GM18858 (cell line): ENCODE measurements at regions not wholly inside any gene's neighbourhood (a gene's known extent, or its start where the extent isn't known, plus 50 kb on each side); places are given as distances from the start of the nearest gene placed in this dataset.
"Not testable (repeated sequence)": the region's sequence is repeated elsewhere in the genome, so short reads cannot be mapped to it uniquely, and the experiment has no call there.

Source experiments
- ATAC-seq: cut with Tn5 transposase; IDR thresholded peaks from one replicate; pipeline ENCODE4 v1.9.1; 2021; ENCODE audit not compliant: unreplicated experiment

DNA sequence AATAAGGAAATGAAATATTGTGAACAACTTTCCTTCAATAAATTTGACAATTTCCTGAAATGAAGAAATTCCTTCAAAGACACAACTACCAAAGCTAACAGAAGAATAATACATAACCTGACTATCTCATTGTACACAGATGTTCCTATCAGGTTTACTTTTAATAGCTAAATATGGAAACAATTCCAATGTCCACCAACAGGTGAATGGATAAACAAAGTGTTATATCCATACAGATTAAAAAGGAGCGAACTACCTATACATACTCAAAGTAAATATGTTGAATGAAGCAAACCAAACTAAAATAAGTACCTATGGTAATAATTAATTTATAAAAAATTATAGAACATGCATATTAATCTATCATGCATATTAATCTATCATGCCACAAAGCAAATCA, 554.9 kb downstream of the PPP4R3C start:
- no peak for ATAC-seq

DNA sequence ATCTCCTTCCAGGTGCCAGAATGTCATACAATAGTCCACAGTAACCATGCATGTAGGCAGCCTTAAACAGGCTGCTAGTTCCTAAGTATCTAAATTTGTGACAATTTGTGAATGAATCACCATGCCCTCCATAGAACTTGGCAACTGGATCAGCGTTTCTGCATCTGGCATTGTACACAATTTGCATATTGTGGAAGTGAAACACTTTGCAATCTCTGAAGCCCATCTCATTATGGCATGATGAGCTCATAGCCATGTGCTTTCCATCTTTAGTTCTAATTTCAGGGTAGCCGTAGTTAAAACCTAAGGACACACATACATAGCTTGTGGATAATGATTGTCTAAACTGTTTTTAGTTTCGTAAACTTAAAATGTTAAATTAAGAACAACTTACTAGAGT, 573.6 kb downstream of the PPP4R3C start:
- ATAC-seq = peak; percentile 51

DNA sequence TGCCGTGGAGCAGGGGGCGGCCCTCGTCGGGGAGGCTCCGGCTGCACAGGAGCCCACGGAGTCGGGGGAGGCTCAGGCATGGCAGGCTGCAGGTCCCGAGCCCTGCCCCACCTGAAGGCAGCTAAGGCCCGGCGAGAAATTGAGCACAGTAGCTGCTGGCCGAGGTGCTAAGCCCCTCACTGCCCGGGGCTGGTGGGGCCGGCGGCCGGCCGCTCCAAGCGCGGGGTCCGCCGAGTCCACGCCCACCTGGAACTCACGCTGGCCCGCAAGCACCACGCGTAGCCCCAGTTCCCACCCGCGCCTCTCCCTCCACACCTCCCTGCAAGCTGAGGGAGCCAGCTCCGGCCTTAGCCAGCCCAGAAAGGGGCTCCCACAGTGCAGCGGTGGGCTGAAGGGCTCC, 589.4 kb downstream of the PPP4R3C start:
- no peak for ATAC-seq

- no peak for ATAC-seq
Observed at GRCh38 chrX:26871967-26872366, 591.2 kb downstream of the PPP4R3C start.

DNA sequence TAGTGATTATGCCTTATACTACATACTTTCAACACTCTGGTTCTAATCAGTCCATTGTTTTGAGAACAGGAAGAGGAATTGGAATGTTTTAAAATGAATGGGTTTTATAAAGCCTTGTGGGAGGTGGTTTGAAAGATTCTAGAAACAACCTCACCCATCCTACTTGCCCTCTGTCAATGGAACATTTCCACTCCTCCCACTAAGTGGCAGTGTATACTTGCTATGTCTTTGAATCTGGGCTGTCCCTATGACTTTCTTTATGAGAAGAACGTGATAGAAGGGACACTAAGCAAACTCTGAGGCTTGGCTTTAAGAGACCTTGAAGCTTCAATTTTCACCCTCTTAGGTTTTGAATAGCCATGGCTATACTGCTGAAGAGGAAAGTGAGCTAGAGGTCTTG, 611.2 kb downstream of the PPP4R3C start:
- no peak for ATAC-seq

DNA sequence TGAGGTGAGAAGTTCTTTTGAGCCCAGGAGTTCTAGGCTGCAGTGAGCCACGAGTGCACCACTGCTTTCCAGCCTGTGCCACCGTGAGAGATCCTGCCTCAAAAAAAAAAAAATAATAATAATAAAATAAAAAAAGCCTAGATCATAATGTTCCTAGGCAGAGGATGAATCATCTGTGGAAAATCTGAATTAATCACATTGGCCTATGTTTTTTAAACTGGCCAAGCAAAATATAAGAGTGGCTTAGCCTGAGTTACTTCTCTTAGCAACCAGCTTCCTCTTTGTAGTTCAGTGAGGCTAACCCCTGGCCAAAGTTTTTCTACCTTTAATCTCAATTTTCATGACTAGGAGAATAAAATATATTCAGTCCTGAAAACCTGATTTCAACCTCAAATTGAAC, 614.6 kb downstream of the PPP4R3C start:
- ATAC-seq = no peak

GRCh38 chrX:26845056-26845455, 618.1 kb downstream of the PPP4R3C start:
- ATAC-seq = no peak

DNA sequence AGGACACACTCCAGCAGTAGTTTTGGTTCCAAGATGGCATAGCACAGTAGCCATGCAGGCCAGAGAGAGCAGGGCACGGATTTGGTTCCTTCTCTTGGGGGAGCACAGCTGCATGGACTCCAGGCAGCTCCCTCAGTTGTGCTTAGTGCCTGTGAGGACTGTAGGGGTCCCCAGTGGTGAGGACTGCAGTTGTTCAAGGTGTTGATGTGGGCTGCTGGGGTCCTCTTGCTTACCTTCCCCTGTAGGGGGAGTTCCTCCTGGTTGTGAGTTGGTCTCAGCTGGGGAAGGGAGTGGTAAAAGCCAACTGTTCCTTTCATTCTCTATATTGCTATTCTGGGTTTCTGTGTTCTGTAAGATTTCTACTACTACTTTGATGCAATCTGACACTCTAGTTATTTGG, 606.5 kb downstream of the MAGEB5 start:
- ATAC-seq = no peak

DNA sequence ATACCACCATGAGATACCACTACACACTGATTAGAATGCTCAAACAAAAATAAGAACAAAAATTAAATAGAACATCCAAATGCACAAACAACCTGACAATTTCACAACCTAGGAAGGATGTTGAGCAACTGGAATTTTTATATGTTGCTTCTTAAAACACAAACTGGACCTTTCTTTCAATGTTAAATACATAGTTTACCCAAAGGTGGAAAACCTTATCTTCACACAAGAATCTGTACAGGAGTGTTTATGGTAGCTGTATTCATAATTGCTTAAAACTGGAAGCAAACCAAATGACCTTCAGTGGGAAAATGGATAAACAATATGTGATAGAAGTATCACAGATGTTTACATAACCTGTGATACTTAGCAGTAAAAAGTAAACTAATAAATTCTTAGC, 573.8 kb downstream of the MAGEB5 start:
- ATAC-seq = no peak

GRCh38 chrX:26788402-26788998, 572.5 kb downstream of the MAGEB5 start:
- no peak for ATAC-seq

GRCh38 chrX:26783512-26784225, 567.7 kb downstream of the MAGEB5 start:
- ATAC-seq = peak; percentile 90

- ATAC-seq = no peak
Observed at GRCh38 chrX:26778320-26778888, 562.4 kb downstream of the MAGEB5 start.

DNA sequence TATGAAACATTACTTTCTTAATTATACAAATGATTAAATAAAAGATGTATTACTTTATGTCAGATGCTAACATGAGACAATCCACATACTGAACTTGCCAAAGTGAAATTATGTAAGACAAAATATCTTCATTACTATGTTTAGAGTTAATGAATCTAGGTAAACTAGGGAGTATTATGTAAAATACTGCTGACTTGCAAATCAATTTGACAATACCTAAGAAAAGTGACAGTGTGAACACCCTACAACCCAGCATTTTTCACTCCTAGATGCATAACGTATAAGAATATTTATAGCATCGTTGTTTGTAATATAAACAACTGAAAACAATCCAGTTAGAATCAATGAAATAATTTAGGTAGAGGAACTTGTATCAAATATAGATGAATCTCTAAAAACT, 546.3 kb downstream of the MAGEB5 start:
- ATAC-seq = no peak

DNA sequence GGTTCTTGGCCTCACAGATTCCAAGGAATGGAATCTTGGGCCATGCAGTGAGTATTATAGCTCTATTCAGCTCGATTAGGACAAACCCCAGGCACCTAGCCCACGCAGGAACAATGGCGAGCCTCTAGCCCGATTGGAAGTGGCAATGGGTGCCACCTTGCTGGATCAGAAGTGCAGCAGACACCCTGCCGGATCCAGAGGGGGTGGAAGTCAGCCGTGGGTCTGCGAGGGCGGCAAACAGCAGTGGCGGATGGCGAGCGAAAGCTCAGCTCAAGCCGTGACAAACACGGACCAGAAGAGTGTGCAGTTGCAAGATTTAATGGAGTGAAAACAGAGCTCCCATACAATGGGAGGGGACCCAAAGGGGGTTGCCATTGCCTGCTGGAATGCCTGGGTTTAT, 539.8 kb downstream of the MAGEB5 start:
- not testable (repeated sequence) for ATAC-seq

GRCh38 chrX:26747877-26748276, 531.9 kb downstream of the MAGEB5 start:
- no peak for ATAC-seq

DNA sequence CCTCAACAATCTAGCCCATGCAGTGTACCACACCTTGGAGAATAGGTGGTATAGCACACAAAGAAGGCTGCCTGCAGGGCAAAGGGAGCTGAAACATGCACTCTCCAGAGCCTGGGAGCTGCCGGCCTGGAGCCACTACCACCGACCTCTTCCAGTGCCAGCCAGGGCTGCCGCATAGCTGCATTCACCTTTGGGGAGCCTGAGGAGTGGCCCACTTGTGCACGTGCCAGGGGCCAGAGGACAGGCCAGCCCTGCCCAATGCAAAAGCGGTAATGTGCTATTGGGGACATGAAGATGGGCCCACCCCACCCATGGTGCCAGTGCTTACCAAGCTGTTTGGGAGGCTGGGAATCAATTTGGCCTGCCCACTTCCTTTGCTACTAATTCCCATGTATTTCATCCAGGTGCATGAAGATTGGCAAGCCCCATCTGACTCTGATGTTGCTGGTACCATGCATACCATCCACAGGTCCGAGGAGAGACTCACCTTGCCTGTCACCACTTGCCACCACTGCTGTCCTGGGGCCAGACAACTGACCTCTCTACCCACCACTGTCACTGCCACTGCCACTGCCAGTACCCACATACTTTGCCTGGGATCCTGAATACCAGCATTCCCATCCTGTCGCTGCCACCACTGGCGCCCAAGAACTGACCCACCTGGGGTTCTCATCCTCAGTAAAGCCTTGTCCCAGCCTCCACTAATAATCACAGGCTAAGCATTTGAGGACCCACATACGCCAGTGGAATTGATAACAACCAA, 506.9 kb downstream of the MAGEB5 start:
- no peak for ATAC-seq

DNA sequence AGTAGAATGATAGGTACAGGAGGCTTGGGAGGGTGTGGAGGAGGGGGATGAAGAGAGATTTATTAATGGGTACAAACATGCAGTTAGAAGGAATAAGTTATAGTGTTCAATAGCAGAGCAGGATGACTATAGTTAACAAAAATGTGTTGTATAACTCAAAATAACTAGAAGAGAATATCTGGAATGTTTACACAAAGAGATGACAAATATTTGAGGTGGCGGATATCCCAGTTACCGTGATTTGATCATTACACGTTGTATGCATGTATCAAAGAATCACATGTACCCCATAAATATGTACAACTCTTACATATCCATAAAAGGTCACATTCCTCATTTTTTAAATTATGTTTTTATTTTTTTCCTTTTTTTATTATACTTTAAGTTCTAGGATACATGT, 456.6 kb downstream of the MAGEB5 start:
- ATAC-seq = no peak

- no peak for ATAC-seq
Observed at GRCh38 chrX:26670521-26670920, 454.6 kb downstream of the MAGEB5 start.

DNA sequence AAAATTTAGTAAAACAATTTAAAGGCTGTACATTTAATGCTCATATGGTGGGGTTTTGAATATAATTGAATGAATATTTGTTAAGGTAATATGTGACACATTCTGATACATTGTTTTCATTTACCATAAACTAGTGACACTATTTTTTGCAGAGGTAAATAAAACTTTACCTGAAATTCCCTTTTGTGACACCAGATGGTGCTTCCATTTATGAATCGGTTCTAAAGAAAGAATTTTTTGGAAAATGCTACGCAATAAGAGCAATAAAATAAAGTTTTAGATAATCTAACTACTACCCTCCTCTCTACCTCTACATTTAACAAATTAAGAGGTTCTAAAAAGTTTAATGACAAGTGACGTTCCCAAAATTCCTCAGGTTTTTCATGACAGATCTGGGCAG, 448.9 kb downstream of the MAGEB5 start:
- no peak for ATAC-seq

DNA sequence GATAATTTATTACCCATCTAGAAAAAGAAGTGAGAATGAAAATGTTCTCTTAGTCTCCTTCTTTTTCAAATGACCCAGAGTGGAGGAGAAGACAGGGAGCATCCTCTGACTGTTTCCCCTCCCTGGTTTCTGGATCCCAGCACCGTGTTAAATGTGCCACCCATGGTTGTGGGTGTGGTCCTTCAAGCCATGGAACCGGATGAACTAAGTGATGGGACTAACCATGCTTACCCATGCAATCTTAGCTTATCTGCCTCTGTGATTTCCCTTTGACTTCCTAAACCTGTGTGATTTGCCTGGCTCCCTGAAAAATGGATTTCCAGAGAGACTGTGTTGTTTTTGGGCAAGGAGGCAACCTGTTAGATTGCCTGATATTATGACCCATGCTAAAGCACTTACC, 437.1 kb downstream of the MAGEB5 start:
- no peak for ATAC-seq

DNA sequence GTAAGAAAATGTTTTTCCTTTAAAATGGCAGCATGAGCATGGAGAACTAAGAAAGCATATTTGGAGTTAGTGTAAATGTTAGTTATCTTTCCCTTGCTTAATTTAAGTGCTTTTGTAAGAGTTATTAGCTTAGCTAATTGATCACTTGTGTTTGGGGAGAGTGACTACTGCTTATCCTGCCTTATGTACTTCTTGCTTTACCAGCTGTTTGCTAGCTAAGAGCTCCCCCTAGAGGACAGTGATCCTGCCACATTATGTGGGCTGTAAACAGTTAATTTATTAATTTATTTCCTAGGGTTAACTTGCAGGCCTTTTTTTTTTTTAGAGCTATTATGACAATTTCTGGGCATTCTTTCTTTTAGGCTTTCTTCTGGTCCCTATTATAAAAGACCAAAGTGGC, 435.8 kb downstream of the MAGEB5 start:
- no peak for ATAC-seq

DNA sequence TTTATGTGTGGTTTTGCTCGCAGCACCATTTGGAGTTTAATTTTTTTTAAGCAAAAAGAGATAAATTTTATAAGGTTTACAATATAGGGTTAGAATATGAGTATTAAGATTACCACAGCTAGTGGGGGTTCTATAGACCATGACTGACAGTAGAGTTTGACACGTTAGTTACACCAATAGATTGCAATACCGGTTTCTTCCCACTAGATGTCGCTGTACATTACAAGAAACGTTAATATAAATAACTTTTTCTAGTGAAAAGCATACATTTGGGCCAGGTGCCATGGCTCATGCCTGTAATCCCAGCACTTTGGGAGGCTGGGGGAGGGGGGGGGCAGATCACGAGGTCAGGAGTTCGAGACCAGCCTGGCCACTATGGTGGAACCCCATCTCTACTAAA, 433.6 kb downstream of the MAGEB5 start:
- ATAC-seq = no peak
